IMR-90 (cell line): ENCODE measurements at regions not wholly inside any gene's neighbourhood (a gene's known extent, or its start where the extent isn't known, plus 50 kb on each side); places are given as distances from the start of the nearest gene placed in this dataset.

ENCODE experiments used
- ATAC-seq: fragments of 200-7000 bp; cut with Tn5 transposase; 2 replicates; pipeline ENCODE4 v1.9.1; 2020; ENCODE audit warnings: low read depth, mild to moderate bottlenecking, moderate library complexity
- BruUV-seq: library from RNA; stranded (reverse); fragments of 400-500 nt; replicated peaks from 2 replicates; lab custom pipeline; 2021; lab: Mats Ljungman, UMichigan
- CTCF ChIA-PET: fragments of 300-600 bp; formaldehyde crosslinking; extraction: SDS; loops from one replicate; lab custom pipeline; 2021; ENCODE audit warnings: antibody characterized with exemption; lab: Yijun Ruan, JAX
- POLR2A ChIA-PET: fragments of 300-600 bp; sonication (Branson Sonifier 250); formaldehyde crosslinking; loops from one replicate; lab custom pipeline; 2022; ENCODE audit warnings: antibody characterized with exemption; ENCODE audit not compliant: unreplicated experiment; lab: Charles Lee
- DNase-seq: peaks from one replicate; pipeline ENCODE4 v3.0.0; 2013
- H2AFZ ChIP-seq: replicated peaks from 2 replicates; pipeline ENCODE3; 2013; ENCODE audit warnings: low read length, mild to moderate bottlenecking; ENCODE audit not compliant: poor library complexity
- H2AK5ac ChIP-seq: 2 replicates; pipeline ENCODE4 v1.6.1; 2013; ENCODE audit warnings: low read depth, low read length, inconsistent platforms
- H2AK9ac ChIP-seq: replicated peaks from 2 replicates; pipeline ENCODE3; 2013; ENCODE audit warnings: mild to moderate bottlenecking, low read depth, low read length, moderate library complexity; ENCODE audit not compliant: poor library complexity
- H2BK120ac ChIP-seq: 2 replicates; pipeline ENCODE4 v1.6.1; 2013; ENCODE audit warnings: low read depth, low read length, inconsistent platforms
- H2BK15ac ChIP-seq: 3 replicates; pipeline ENCODE4 v1.6.1; 2013; ENCODE audit warnings: low read depth, low read length, inconsistent platforms
- H2BK20ac ChIP-seq: 2 replicates; pipeline ENCODE4 v1.6.1; 2013; ENCODE audit warnings: low read depth, mild to moderate bottlenecking, inconsistent platforms, low read length, moderate library complexity
- H2BK5ac ChIP-seq: 2 replicates; pipeline ENCODE4 v1.6.1; 2013; ENCODE audit warnings: mild to moderate bottlenecking, low read depth, low read length, inconsistent platforms; ENCODE audit not compliant: poor library complexity, severe bottlenecking
- H3K14ac ChIP-seq: replicated peaks from 2 replicates; pipeline ENCODE4 v1.6.1; 2013; ENCODE audit warnings: low read depth, low read length, inconsistent platforms
- H3K18ac ChIP-seq: 2 replicates; pipeline ENCODE4 v1.6.1; 2013; ENCODE audit warnings: low read depth, low read length, control low read depth
- H3K23ac ChIP-seq: 2 replicates; pipeline ENCODE4 v1.6.1; 2013; ENCODE audit warnings: low read depth, low read length, inconsistent platforms
- H3K27ac ChIP-seq: 2 replicates; pipeline ENCODE4 v1.5.1; 2013; ENCODE audit warnings: mild to moderate bottlenecking, control low read depth, low read length; ENCODE audit not compliant: insufficient read depth
- H3K27me3 ChIP-seq: 2 replicates; pipeline ENCODE4 v1.6.1; 2013; ENCODE audit warnings: low read length; ENCODE audit not compliant: control insufficient read depth, insufficient read depth
- H3K36me3 ChIP-seq: 2 replicates; pipeline ENCODE4 v1.6.1; 2013; ENCODE audit warnings: low read length, mixed read lengths; ENCODE audit not compliant: control insufficient read depth, insufficient read depth
- H3K4ac ChIP-seq: 2 replicates; pipeline ENCODE4 v1.6.1; 2013; ENCODE audit warnings: low read depth, low read length, inconsistent platforms
- H3K4me1 ChIP-seq: 2 replicates; pipeline ENCODE4 v1.6.1; 2013; ENCODE audit warnings: low read length, mixed read lengths; ENCODE audit not compliant: control insufficient read depth, insufficient read depth
- H3K4me2 ChIP-seq: 2 replicates; pipeline ENCODE4 v1.6.1; 2013; ENCODE audit warnings: low read depth, mild to moderate bottlenecking, control low read depth, low read length, moderate library complexity
- H3K4me3 ChIP-seq: 2 replicates; pipeline ENCODE4 v1.5.1; 2013; ENCODE audit warnings: low read depth, mild to moderate bottlenecking, control low read depth, low read length, moderate library complexity; ENCODE audit not compliant: insufficient read depth
- H3K56ac ChIP-seq: 2 replicates; pipeline ENCODE4 v1.6.1; 2013; ENCODE audit warnings: low read length, inconsistent platforms; ENCODE audit not compliant: insufficient read depth; ENCODE audit errors: extremely low read depth
- H3K79me1 ChIP-seq, 2 experiments: 2 replicates each; pipeline ENCODE4 v1.6.1; 2013; ENCODE audit warnings: low read length in 2 of 2, inconsistent platforms in 1 of 2, low read depth in 1 of 2
- H3K9ac ChIP-seq: 2 replicates; pipeline ENCODE4 v1.6.1; 2013; ENCODE audit warnings: low read depth, low read length, control low read depth
- H3K9me1 ChIP-seq: 2 replicates; pipeline ENCODE4 v1.6.1; 2013; ENCODE audit warnings: low read length, inconsistent platforms; ENCODE audit not compliant: insufficient read depth
- H3K9me3 ChIP-seq: 2 replicates; pipeline ENCODE4 v1.6.1; 2013; ENCODE audit warnings: low read length; ENCODE audit not compliant: control insufficient read depth, insufficient read depth
- H4K20me1 ChIP-seq: 2 replicates; pipeline ENCODE4 v1.6.1; 2013; ENCODE audit warnings: low read length, inconsistent platforms; ENCODE audit not compliant: insufficient read depth
- H4K5ac ChIP-seq: 2 replicates; pipeline ENCODE4 v1.6.1; 2013; ENCODE audit warnings: mild to moderate bottlenecking, low read depth, low read length, control low read depth
- H4K8ac ChIP-seq, 2 experiments: 2 replicates each; pipeline ENCODE4 v1.6.1; 2013; ENCODE audit warnings: low read depth in 2 of 2, low read length in 2 of 2, control low read depth in 1 of 2, inconsistent platforms in 1 of 2
- H4K91ac ChIP-seq: 2 replicates; pipeline ENCODE4 v1.6.1; 2013; ENCODE audit warnings: low read depth, low read length, inconsistent platforms; ENCODE audit not compliant: insufficient read depth
- ELK1 ChIP-seq: fragments of 150-350 bp; IDR thresholded peaks from 2 replicates; pipeline ENCODE4 v1.6.1; 2016; ENCODE audit warnings: low read depth, mild to moderate bottlenecking, low read length, moderate library complexity, borderline replicate concordance
- FOS ChIP-seq: fragments of 150-350 bp; IDR thresholded peaks from 2 replicates; pipeline ENCODE4 v1.6.1; 2016; ENCODE audit warnings: low read depth, low read length
- MAFK ChIP-seq: IDR thresholded peaks from 2 replicates; pipeline ENCODE4 v1.6.1; 2012; ENCODE audit warnings: low read depth, low read length, improper control_type of control experiment
- MAZ ChIP-seq: IDR thresholded peaks from 2 replicates; pipeline ENCODE4 v1.6.1; 2012; ENCODE audit warnings: low read depth, mild to moderate bottlenecking, low read length, improper control_type of control experiment, moderate library complexity, borderline replicate concordance
- MXI1 ChIP-seq: IDR thresholded peaks from 2 replicates; pipeline ENCODE4 v1.6.1; 2012; ENCODE audit warnings: low read depth, mild to moderate bottlenecking, low read length, moderate library complexity, borderline replicate concordance
- RCOR1 ChIP-seq: IDR thresholded peaks from 2 replicates; pipeline ENCODE4 v1.6.1; 2012; ENCODE audit warnings: mild to moderate bottlenecking, low read length, improper control_type of control experiment; ENCODE audit not compliant: insufficient replicate concordance
- RFX5 ChIP-seq: IDR thresholded peaks from 2 replicates; pipeline ENCODE4 v1.8.0; 2012; ENCODE audit warnings: low read depth, mild to moderate bottlenecking, low read length, moderate library complexity
- WGBS, 2 experiments: methylation state at CpG; one replicate each; pipeline versions ENCODE4 v1.1.5 to v1.1.7; 2013; ENCODE audit warnings: missing lambda C conversion rate in 2 of 2; ENCODE audit not compliant: insufficient read length in 1 of 2; ENCODE audit errors: extremely low coverage in 2 of 2; 5-methylcytosine and 5-hydroxymethylcytosine counted together
- dilution Hi-C: fragments of 300-500 bp; cut with HindIII; formaldehyde crosslinking; loops from one replicate; pipeline ENCODE4 v1.14.3; 2018; ENCODE audit warnings: low sequenced_read_pairs; ENCODE audit not compliant: unreplicated experiment
- in situ Hi-C: fragments of 300-500 bp; cut with MboI; formaldehyde crosslinking; loops from 3 replicates; pipeline ENCODE4 v1.14.3; 2019; ENCODE audit warnings: low sequenced_read_pairs, inconsistent platforms, mixed read lengths
- intact Hi-C: fragments of 100-400 bp; cut with micrococcal nuclease; formaldehyde crosslinking; loops from 2 replicates; pipeline ENCODE4 v1.10.0; 2022

GRCh38 chr7:98456866-98457265 is 56.0 kb upstream of the BAIAP2L1 start:
- Histone ChIP-seq H2AK9ac (no peak overlapping the region), H4K20me1 (no peaks in the 10 kb centered on the region), H2BK20ac (no peak overlapping the region), H2AK5ac (no peak overlapping the region), H3K56ac (no peak overlapping the region), H3K79me1 (no peaks in the 10 kb centered on the region), H3K4me1 (no peaks in the 10 kb centered on the region), H3K18ac (no peak overlapping the region), H3K36me3 (no peaks in the 10 kb centered on the region), H2BK15ac (no peak overlapping the region), H4K8ac (no peak overlapping the region), H4K5ac (no peak overlapping the region), H3K4me3 (no peak overlapping the region), H2BK120ac (no peak overlapping the region), H3K9ac (no peak overlapping the region), H2AFZ (no peak overlapping the region), H2BK5ac (no peak overlapping the region), H3K14ac (no peak overlapping the region), H3K4ac (no peak overlapping the region), H3K23ac (no peak overlapping the region), H3K27ac (no peak overlapping the region), H3K27me3 (no peaks in the 10 kb centered on the region), H3K4me2 (no peak overlapping the region), H4K91ac (no peak overlapping the region), H3K9me1 (no peaks in the 10 kb centered on the region), H3K9me3 (peaks cover 4% of the 10 kb centered on the region)
- ATAC-seq (no peak), DNase-seq (no peak)
- ChIA-PET CTCF (no interaction called here), POLR2A (no interaction called here)
- intact Hi-C loops: no loop called here
- dilution Hi-C loops: no loop called here
- no TSS peak for BruUV-seq
- in situ Hi-C loops: no loop called here
- no peak for TF ChIP-seq MXI1
- no peak for TF ChIP-seq MAZ
- no peak for TF ChIP-seq RCOR1
- no peak for TF ChIP-seq FOS
- TF ChIP-seq MAFK: no peak
- TF ChIP-seq RFX5: no peak
- TF ChIP-seq ELK1: no peak
- WGBS, 2 experiments: 35% methylated on average over 2 of the region's 6 CpGs; no CpG with 5 or more reads in 1 of the 2 experiments
